ENCODE measurements at regions not wholly inside any gene's neighbourhood (a gene's known extent, or its start where the extent isn't known, plus 50 kb on each side); places are given as distances from the start of the nearest gene placed in this dataset.

GRCh38 chrX:140913802-140914501 lies 88.4 kb upstream of the SPANXB1 start:
- TF ChIP-seq RBFOX2 (IDR thresholded peaks at IDR 0.05; ENCODE audit: low read depth, low read length) (no peak), RNF219 (CRISPR knock-in tag; IDR thresholded peaks at IDR 0.05) (no peak), CTCF (IDR thresholded peaks at IDR 0.05 in 2 of 3, conservative IDR thresholded peaks at IDR 0.05 in 1 of 3; ENCODE audit: insufficient read depth in 2 of 3, low read depth in 1 of 3, low read length in 3 of 3) (no peak)

Data from K562 (cell line).